Vagina (tissue), 2 donors: ENCODE measurements at regions not wholly inside any gene's neighbourhood (a gene's known extent, or its start where the extent isn't known, plus 50 kb on each side); places are given as distances from the start of the nearest gene placed in this dataset.
"Not testable (repeated sequence)": the region's sequence is repeated elsewhere in the genome, so short reads cannot be mapped to it uniquely, and the experiment has no call there.

Source experiments
- POLR2A ChIP-seq, 2 donors: fragments of 450-650 bp; IDR thresholded peaks; one replicate each; pipeline ENCODE4 v1.6.1; 2017; ENCODE audit warnings: antibody characterized with exemption in 2 of 2, mild to moderate bottlenecking in 2 of 2, moderate library complexity in 2 of 2
- POLR2AphosphoS5 ChIP-seq, 2 donors: sonication (generic); formaldehyde crosslinking; IDR thresholded peaks; one replicate each; pipeline ENCODE4 v1.9.0; 2017; ENCODE audit warnings: antibody characterized with exemption in 2 of 2, mild to moderate bottlenecking in 2 of 2, low read depth in 1 of 2; ENCODE audit not compliant: insufficient read depth in 1 of 2
- TF ChIP-seq, protein P1 (sequence below), 3 experiments: fragments of 450-650 bp in 2 of 3; fragments of 200-600 bp in 1 of 3; sonication (generic) in 1 of 3; IDR thresholded peaks; one replicate each; pipeline ENCODE4 v1.5.1; 2017 to 2019; ENCODE audit warnings: antibody characterized with exemption in 3 of 3, mild to moderate bottlenecking in 2 of 3, moderate library complexity in 2 of 3

DNA sequence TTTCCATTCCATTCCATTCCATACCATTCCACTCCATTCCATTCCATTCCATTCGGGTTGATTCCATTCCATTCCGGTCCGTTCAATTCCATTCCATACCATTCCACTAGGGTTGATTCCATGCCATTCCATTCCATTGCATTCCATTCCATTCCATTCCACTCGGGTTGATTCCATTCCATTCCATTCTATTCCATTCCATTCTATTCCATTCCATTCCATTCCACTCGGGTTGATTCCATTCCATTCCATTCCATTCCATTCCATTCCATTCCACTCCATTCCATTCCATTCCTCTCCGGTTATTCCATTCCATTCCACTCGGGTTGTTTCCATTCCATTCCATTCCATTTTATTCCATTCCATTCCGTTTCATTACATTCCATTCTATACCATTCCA, 155.9 kb downstream of the CWH43 start:
- TF ChIP-seq, protein P1, sequence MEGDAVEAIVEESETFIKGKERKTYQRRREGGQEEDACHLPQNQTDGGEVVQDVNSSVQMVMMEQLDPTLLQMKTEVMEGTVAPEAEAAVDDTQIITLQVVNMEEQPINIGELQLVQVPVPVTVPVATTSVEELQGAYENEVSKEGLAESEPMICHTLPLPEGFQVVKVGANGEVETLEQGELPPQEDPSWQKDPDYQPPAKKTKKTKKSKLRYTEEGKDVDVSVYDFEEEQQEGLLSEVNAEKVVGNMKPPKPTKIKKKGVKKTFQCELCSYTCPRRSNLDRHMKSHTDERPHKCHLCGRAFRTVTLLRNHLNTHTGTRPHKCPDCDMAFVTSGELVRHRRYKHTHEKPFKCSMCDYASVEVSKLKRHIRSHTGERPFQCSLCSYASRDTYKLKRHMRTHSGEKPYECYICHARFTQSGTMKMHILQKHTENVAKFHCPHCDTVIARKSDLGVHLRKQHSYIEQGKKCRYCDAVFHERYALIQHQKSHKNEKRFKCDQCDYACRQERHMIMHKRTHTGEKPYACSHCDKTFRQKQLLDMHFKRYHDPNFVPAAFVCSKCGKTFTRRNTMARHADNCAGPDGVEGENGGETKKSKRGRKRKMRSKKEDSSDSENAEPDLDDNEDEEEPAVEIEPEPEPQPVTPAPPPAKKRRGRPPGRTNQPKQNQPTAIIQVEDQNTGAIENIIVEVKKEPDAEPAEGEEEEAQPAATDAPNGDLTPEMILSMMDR (IDR thresholded peaks at IDR 0.05), result not testable (repeated sequence)
- TF ChIP-seq POLR2A (IDR thresholded peaks at IDR 0.05); POLR2AphosphoS5 (IDR thresholded peaks at IDR 0.05; ENCODE audit: insufficient read depth in 1 of 2, low read depth in 1 of 2): not testable (repeated sequence)
